ENCODE measurements at regions not wholly inside any gene's neighbourhood (a gene's known extent, or its start where the extent isn't known, plus 50 kb on each side); places are given as distances from the start of the nearest gene placed in this dataset.

DNA sequence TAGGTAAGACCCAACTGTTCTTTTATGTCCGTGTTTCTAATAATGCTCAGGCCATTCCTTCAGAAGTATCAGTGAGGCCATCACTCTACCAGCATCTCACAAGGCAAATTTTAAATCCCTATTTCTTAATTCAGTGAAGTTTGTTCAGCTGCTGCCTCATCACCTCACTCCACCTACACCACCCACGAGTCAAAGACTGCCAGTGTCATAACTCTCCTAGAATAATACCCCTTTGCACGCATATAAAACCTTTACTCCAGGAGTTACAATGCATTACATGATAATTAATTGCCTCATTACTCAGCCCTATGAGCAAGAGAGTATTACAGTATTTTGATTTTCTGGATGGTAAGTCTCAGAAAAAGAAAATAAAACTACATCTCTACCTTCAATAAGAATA lies 793.6 kb downstream of the TFAP2A start:
- no peaks in the 10 kb centered on the region for H3K36me3 ChIP-seq (ENCODE audit: control insufficient read depth, insufficient read depth, low read length)
- H3K4me3 ChIP-seq (ENCODE audit: low read depth in 2 of 2, low read length in 2 of 2) = no peak overlapping the region
- H3K4me1 ChIP-seq (ENCODE audit: control insufficient read depth, insufficient read depth, low read length) = no peaks in the 10 kb centered on the region
- TF ChIP-seq TCF7L2 (IDR thresholded peaks at IDR 0.05; ENCODE audit: low read depth, low read length) (no peak), POLR2AphosphoS5 (IDR thresholded peaks at IDR 0.05; ENCODE audit: low read depth, low read length) (no peak), SIN3A (IDR thresholded peaks at IDR 0.05; ENCODE audit: borderline replicate concordance, insufficient read depth, low read depth, low read length) (no peak)
- TF ChIP-seq, protein P1, sequence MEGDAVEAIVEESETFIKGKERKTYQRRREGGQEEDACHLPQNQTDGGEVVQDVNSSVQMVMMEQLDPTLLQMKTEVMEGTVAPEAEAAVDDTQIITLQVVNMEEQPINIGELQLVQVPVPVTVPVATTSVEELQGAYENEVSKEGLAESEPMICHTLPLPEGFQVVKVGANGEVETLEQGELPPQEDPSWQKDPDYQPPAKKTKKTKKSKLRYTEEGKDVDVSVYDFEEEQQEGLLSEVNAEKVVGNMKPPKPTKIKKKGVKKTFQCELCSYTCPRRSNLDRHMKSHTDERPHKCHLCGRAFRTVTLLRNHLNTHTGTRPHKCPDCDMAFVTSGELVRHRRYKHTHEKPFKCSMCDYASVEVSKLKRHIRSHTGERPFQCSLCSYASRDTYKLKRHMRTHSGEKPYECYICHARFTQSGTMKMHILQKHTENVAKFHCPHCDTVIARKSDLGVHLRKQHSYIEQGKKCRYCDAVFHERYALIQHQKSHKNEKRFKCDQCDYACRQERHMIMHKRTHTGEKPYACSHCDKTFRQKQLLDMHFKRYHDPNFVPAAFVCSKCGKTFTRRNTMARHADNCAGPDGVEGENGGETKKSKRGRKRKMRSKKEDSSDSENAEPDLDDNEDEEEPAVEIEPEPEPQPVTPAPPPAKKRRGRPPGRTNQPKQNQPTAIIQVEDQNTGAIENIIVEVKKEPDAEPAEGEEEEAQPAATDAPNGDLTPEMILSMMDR (IDR thresholded peaks at IDR 0.05) = no peak
- TF ChIP-seq, protein P2, sequence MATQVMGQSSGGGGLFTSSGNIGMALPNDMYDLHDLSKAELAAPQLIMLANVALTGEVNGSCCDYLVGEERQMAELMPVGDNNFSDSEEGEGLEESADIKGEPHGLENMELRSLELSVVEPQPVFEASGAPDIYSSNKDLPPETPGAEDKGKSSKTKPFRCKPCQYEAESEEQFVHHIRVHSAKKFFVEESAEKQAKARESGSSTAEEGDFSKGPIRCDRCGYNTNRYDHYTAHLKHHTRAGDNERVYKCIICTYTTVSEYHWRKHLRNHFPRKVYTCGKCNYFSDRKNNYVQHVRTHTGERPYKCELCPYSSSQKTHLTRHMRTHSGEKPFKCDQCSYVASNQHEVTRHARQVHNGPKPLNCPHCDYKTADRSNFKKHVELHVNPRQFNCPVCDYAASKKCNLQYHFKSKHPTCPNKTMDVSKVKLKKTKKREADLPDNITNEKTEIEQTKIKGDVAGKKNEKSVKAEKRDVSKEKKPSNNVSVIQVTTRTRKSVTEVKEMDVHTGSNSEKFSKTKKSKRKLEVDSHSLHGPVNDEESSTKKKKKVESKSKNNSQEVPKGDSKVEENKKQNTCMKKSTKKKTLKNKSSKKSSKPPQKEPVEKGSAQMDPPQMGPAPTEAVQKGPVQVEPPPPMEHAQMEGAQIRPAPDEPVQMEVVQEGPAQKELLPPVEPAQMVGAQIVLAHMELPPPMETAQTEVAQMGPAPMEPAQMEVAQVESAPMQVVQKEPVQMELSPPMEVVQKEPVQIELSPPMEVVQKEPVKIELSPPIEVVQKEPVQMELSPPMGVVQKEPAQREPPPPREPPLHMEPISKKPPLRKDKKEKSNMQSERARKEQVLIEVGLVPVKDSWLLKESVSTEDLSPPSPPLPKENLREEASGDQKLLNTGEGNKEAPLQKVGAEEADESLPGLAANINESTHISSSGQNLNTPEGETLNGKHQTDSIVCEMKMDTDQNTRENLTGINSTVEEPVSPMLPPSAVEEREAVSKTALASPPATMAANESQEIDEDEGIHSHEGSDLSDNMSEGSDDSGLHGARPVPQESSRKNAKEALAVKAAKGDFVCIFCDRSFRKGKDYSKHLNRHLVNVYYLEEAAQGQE (IDR thresholded peaks at IDR 0.05; ENCODE audit: insufficient read depth in 1 of 2, low read depth in 2 of 2, low read length in 1 of 2) = no peak
- CTCF ChIA-PET = no interaction called here
- ATAC-seq = no peak
- no peak overlapping the region for H3K27ac ChIP-seq (ENCODE audit: low read length)
- in situ Hi-C loops (cut with HindIII; ENCODE audit: low pct_unique_long_range_greater_than_20kb, low sequenced_read_pairs) (no loop called here), intact Hi-C loops (cut with micrococcal nuclease; ENCODE audit: unreplicated experiment) (no loop called here)
- no peaks in the 10 kb centered on the region for H3K27me3 ChIP-seq (ENCODE audit: control insufficient read depth, insufficient read depth, low read length)
- no peaks in the 10 kb centered on the region for H3K9me3 ChIP-seq (ENCODE audit: control insufficient read depth, insufficient read depth, low read depth, low read length)
- no peak for DNase-seq (ENCODE audit: low read depth, low spot score)
- POLR2A ChIA-PET = no interaction called here
- no TSS peak for BruUV-seq (replicated peaks)

DNA sequence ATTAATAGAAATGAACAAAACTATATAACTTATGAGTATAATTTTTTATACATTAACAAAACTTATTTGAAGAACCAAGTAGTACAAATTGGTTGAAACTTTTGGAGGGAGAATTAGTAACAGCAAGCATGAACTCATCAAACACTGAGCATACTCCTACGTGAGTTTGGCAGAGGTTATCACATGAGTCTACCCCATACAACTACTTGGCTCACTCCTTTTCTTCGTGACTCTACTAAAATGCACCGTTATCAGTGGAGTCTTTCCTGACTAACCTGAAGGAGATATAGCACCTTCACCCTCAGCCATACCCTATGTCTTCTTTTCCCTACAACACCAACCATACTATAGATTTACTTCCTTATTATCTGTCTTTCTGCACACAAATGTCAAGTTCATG lies 794.2 kb downstream of the TFAP2A start:
- no peaks in the 10 kb centered on the region for H3K9me3 ChIP-seq (ENCODE audit: control insufficient read depth, insufficient read depth, low read depth, low read length)
- intact Hi-C loops (cut with micrococcal nuclease; ENCODE audit: unreplicated experiment) (no loop called here), in situ Hi-C loops (cut with HindIII; ENCODE audit: low pct_unique_long_range_greater_than_20kb, low sequenced_read_pairs) (no loop called here)
- H3K36me3 ChIP-seq (ENCODE audit: control insufficient read depth, insufficient read depth, low read length) = no peaks in the 10 kb centered on the region
- POLR2A ChIA-PET = no interaction called here
- no peak overlapping the region for H3K4me3 ChIP-seq (ENCODE audit: low read depth in 2 of 2, low read length in 2 of 2)
- no peak for ATAC-seq
- CTCF ChIA-PET = no interaction called here
- H3K4me1 ChIP-seq (ENCODE audit: control insufficient read depth, insufficient read depth, low read length) = no peaks in the 10 kb centered on the region
- H3K27me3 ChIP-seq (ENCODE audit: control insufficient read depth, insufficient read depth, low read length) = no peaks in the 10 kb centered on the region
- no peak overlapping the region for H3K27ac ChIP-seq (ENCODE audit: low read length)
- no peak for DNase-seq (ENCODE audit: low read depth, low spot score)
- BruUV-seq (replicated peaks) = no TSS peak
- TF ChIP-seq POLR2AphosphoS5 (IDR thresholded peaks at IDR 0.05; ENCODE audit: low read depth, low read length) = no peak
- no peak for TF ChIP-seq TCF7L2 (IDR thresholded peaks at IDR 0.05; ENCODE audit: low read depth, low read length)
- TF ChIP-seq SIN3A (IDR thresholded peaks at IDR 0.05; ENCODE audit: borderline replicate concordance, insufficient read depth, low read depth, low read length) = no peak
- TF ChIP-seq, protein P1 (IDR thresholded peaks at IDR 0.05) = no peak
- TF ChIP-seq, protein P2 (IDR thresholded peaks at IDR 0.05; ENCODE audit: insufficient read depth in 1 of 2, low read depth in 2 of 2, low read length in 1 of 2) = no peak

Data from Panc1 (cell line).